ENCODE measurements at regions not wholly inside any gene's neighbourhood (a gene's known extent, or its start where the extent isn't known, plus 50 kb on each side); places are given as distances from the start of the nearest gene placed in this dataset.
"Not testable (repeated sequence)": the region's sequence is repeated elsewhere in the genome, so short reads cannot be mapped to it uniquely, and the experiment has no call there.

DNA sequence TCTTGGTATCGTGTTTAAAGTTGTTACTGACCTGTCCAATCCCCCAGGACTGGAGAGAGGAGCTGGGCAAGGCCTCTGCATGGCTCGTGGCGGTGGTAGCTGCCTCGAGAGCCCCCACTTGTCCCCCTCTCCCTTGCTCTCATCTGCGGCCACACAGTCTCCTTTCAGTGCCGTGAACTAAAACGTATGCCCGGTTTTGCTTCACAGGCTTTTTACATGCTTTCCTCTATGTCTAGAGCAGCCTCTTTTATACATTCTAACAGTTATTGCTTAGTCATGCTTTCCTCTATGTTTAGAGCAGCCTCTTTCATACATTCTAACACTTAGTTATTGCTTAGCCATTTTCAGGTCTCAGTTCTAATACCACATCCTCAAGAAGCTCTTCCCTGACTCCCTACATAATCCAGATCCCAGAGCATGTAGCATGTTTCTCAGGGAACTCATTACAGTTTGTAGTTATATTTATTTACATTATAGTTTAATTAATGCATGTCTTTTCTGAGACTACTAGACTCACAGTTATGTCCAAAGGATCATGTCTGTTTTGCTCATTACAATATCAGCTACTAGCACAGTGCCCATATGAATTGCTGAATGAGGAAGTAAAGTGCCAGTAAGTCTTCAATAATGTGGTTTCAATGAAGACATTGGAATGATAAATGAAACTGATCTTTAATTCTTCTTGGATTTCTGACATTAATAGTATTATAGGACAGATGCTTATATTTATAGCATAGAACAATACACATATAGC is 66.5 kb upstream of the TBL1XR1 start:
- intact Hi-C loops (cut with micrococcal nuclease) = no loop called here
- TF ChIP-seq, protein P1, sequence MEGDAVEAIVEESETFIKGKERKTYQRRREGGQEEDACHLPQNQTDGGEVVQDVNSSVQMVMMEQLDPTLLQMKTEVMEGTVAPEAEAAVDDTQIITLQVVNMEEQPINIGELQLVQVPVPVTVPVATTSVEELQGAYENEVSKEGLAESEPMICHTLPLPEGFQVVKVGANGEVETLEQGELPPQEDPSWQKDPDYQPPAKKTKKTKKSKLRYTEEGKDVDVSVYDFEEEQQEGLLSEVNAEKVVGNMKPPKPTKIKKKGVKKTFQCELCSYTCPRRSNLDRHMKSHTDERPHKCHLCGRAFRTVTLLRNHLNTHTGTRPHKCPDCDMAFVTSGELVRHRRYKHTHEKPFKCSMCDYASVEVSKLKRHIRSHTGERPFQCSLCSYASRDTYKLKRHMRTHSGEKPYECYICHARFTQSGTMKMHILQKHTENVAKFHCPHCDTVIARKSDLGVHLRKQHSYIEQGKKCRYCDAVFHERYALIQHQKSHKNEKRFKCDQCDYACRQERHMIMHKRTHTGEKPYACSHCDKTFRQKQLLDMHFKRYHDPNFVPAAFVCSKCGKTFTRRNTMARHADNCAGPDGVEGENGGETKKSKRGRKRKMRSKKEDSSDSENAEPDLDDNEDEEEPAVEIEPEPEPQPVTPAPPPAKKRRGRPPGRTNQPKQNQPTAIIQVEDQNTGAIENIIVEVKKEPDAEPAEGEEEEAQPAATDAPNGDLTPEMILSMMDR (IDR thresholded peaks at IDR 0.05) = no peak
- TF ChIP-seq EZH2 (IDR thresholded peaks at IDR 0.05; ENCODE audit: borderline replicate concordance, insufficient read depth, low read depth, low read length, poor library complexity, severe bottlenecking) = no peak

DNA sequence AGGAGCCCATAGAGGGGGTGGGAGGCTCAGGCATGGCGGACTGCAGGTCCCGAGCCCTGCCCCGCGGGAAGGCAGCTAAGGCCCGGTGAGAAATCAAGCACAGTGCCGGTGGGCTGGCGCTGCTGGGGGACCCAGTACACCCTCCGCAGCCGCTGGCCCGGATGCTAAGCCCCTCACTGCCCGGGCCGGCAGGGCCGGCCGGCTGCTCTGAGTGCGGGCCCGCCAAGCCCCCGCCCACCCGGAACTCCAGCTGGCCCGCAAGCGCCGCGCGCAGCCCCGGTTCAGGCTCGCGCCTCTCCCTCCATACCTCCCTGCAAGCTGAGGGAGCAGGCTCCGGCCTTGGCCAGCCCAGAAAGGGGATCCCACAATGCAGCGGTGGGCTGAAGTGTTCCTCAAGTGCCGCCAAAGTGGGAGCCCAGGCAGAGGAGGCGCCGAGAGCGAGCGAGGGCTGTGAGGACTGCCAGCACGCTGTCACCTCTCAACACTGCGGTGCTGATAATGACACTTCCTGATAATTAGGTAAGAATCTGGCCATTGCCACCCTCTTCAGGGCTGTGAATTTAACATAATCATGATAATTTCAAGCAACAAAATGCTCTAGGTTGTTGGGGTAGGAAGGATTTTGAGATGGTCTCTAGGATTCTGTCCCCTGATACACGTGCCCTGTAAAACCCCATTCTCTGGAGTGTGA is 74.7 kb upstream of the TBL1XR1 start:
- ATAC-seq (ENCODE audit: low read depth); H3K4me3 ChIP-seq (ENCODE audit: control extremely low read depth in 1 of 5, extremely low read depth in 1 of 5, insufficient read depth in 1 of 5, low read depth in 2 of 5, low read length in 4 of 5); H3K4me1 Mint-ChIP-seq; H3K27ac ChIP-seq (ENCODE audit: low read length in 2 of 2); CTCF ChIA-PET; H3K27ac Mint-ChIP-seq; H3K27me3 Mint-ChIP-seq; H3K79me2 ChIP-seq (ENCODE audit: control insufficient read depth, insufficient read depth, low read length); H3K27me3 ChIP-seq (replicated peaks in 1 of 4; ENCODE audit: control extremely low read depth in 1 of 4, control insufficient read depth in 3 of 4, insufficient read depth in 4 of 4, low read length in 3 of 4); H4K20me1 ChIP-seq (ENCODE audit: control insufficient read depth, insufficient read depth, low read length, poor library complexity, severe bottlenecking); H3K4me2 ChIP-seq (replicated peaks; ENCODE audit: low read depth, low read length, poor library complexity, severe bottlenecking); H3K36me3 ChIP-seq (replicated peaks in 1 of 2; ENCODE audit: control extremely low read depth in 1 of 2, control insufficient read depth in 1 of 2, extremely low read depth in 1 of 2, insufficient read depth in 2 of 2, low read length in 1 of 2); H3K4me1 ChIP-seq (ENCODE audit: control insufficient read depth in 2 of 2, insufficient read depth in 2 of 2, low read length in 2 of 2); DNase-seq; H2AFZ ChIP-seq (ENCODE audit: insufficient read depth, low read depth, low read length, poor library complexity, severe bottlenecking); H3K9ac ChIP-seq (ENCODE audit: low read length); H3K9me3 ChIP-seq (ENCODE audit: control extremely low read depth in 1 of 3, control insufficient read depth in 2 of 3, insufficient read depth in 1 of 3, low read length in 2 of 3); H3K9me3 Mint-ChIP-seq (ENCODE audit: insufficient read depth); intact Hi-C loops (cut with micrococcal nuclease); H3K4me3 Mint-ChIP-seq: not testable (repeated sequence)
- over 99% methylated on average over 20 of the region's 36 CpGs for WGBS (ENCODE audit: insufficient coverage)
- POLR2A ChIA-PET = interaction anchor here (0.5 kb wide), 1 partner anchor 34 kb away, joined by 4 read pairs; no protein-coding TSS in a partner anchor

More for the DNA sequence above, 66.5 kb upstream of the TBL1XR1 start:
- CTCF ChIA-PET = no interaction called here
- H3K9me3 ChIP-seq (ENCODE audit: control extremely low read depth in 1 of 3, control insufficient read depth in 2 of 3, insufficient read depth in 1 of 3, low read length in 2 of 3) = peaks cover 0 to 4% (median 0%) of the 10 kb centered on the region in 3 donors
- 58% methylated on average over 8 of the region's 8 CpGs for WGBS (ENCODE audit: insufficient coverage)
- no peak overlapping the region for H3K4me2 ChIP-seq (replicated peaks; ENCODE audit: low read depth, low read length, poor library complexity, severe bottlenecking)
- H3K27me3 Mint-ChIP-seq = no peaks in the 10 kb centered on the region
- DNase-seq (no peak), ATAC-seq (ENCODE audit: low read depth) (no peak)
- peak overlapping the region; percentile 23 for H3K27ac Mint-ChIP-seq
- no peak overlapping the region for H3K27ac ChIP-seq (ENCODE audit: low read length in 2 of 2)
- no peaks in the 10 kb centered on the region for H3K9me3 Mint-ChIP-seq (ENCODE audit: insufficient read depth)
- no peak overlapping the region for H3K9ac ChIP-seq (ENCODE audit: low read length)
- no peaks in the 10 kb centered on the region for H4K20me1 ChIP-seq (ENCODE audit: control insufficient read depth, insufficient read depth, low read length, poor library complexity, severe bottlenecking)
- no peaks in the 10 kb centered on the region for H3K79me2 ChIP-seq (ENCODE audit: control insufficient read depth, insufficient read depth, low read length)
- H3K4me1 Mint-ChIP-seq = peaks cover 12% of the 10 kb centered on the region
- no peaks in the 10 kb centered on the region for H3K27me3 ChIP-seq (replicated peaks in 1 of 4; ENCODE audit: control extremely low read depth in 1 of 4, control insufficient read depth in 3 of 4, insufficient read depth in 4 of 4, low read length in 3 of 4)
- no peak overlapping the region for H3K4me3 Mint-ChIP-seq
- no peak overlapping the region for H3K4me3 ChIP-seq (ENCODE audit: control extremely low read depth in 1 of 5, extremely low read depth in 1 of 5, insufficient read depth in 1 of 5, low read depth in 2 of 5, low read length in 4 of 5)
- no peaks in the 10 kb centered on the region for H3K36me3 ChIP-seq (replicated peaks in 1 of 2; ENCODE audit: control extremely low read depth in 1 of 2, control insufficient read depth in 1 of 2, extremely low read depth in 1 of 2, insufficient read depth in 2 of 2, low read length in 1 of 2)
- H2AFZ ChIP-seq (ENCODE audit: insufficient read depth, low read depth, low read length, poor library complexity, severe bottlenecking) = no peak overlapping the region
- POLR2A ChIA-PET = interaction anchor here (0.6 kb wide), 1 partner anchor 67 kb away, joined by 4 read pairs; no protein-coding TSS in a partner anchor
- peaks cover 0 to 5% of the 10 kb centered on the region in 2 donors for H3K4me1 ChIP-seq (ENCODE audit: control insufficient read depth in 2 of 2, insufficient read depth in 2 of 2, low read length in 2 of 2)
